IPS-NIHi7 (cell line): ENCODE measurements at regions not wholly inside any gene's neighbourhood (a gene's known extent, or its start where the extent isn't known, plus 50 kb on each side); places are given as distances from the start of the nearest gene placed in this dataset.

ENCODE experiments used
- DNase-seq: peaks from one replicate; pipeline ENCODE4 v3.0.0; 2012; ENCODE audit warnings: mixed read lengths; ENCODE audit errors: extremely low spot score

DNA sequence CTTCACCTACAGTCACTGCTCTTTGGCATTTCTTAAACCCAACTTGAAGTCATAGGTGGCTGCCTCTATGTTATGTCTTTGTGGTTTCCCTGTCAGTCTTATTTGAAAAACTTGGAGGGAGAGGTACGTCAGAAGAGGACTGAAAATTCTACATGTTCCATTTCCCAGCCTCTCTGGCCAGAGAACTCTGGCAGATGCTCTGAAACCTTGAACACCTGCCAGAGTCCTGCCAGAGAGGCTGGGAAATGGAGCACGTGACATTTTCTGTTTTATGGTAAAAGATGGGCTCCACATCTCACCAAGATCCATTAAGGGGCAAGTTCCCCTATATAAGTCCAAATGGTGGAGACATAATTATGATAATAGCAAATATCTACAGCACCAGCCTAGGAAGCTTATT is 99.5 kb downstream of the MAFB start:
- no peak for DNase-seq

DNA sequence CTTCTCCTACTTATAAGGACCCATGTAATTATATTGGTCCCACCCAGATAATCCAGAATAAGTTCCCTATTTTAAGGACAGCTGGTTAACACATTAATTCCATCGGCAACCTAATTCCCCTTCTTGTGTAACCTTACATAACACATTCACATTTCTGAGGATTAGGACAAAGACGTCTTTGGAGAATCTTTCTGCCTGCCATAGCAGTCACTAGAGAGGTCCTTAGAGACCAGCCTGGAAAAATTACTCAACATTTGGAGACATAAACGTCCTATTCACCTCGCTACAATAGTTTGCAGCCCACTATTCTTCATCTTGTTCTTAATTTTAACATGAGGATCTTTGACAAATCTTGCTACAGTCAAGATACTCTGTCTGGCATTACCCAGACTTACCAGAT is 100.1 kb downstream of the MAFB start:
- no peak for DNase-seq

DNA sequence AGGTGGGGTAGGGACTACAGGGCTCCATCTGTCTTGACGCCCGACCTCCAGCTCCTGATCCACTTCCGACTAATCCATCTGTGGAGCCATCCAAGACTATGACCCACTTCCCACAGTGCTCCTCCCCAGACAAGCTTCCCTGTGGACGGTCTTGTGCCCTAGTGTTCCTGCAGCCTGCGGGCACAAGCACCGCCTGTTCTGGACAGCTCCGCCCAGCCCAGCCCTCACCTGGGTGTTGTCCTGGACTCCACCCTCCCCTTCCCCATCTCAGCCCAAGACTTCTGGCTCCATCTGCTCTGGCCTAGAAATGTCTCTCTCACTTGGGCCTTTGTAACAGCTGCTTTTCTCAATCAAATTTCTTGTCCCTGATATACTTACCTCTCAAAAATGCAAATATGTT is 102.0 kb downstream of the MAFB start:
- no peak for DNase-seq

DNA sequence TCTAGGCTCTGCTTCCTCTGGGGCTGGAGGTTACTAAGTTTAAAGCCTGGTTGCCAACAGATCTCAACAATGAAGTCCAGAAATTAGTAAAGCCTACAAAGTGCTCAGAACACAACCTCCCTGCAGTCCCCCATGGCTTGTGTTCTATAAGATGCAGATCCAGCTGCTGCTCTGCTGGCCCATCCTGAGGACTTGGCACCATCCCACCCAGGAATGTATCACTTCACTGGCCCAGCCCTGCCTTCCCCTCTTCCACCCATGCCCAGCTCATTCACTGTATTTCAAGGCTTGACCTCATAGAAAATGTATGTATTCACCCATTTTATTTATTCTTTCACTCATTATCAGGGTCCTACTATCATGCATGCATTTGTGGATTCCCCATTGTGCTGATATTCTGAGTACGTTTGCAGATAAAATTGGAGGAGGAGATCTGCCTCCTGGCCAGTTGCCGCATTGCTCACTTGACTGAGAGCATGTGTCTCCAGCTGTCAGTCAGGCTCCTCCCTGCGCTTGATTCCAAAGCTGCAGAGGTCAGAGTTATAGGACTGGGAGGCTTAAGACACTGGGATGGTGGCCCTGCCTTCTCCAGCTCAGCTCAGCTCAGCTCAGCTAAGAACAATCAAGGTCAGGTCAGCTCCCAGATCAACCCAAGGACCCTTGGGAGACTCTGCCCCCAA is 104.8 kb downstream of the MAFB start:
- DNase-seq, result no peak

DNA sequence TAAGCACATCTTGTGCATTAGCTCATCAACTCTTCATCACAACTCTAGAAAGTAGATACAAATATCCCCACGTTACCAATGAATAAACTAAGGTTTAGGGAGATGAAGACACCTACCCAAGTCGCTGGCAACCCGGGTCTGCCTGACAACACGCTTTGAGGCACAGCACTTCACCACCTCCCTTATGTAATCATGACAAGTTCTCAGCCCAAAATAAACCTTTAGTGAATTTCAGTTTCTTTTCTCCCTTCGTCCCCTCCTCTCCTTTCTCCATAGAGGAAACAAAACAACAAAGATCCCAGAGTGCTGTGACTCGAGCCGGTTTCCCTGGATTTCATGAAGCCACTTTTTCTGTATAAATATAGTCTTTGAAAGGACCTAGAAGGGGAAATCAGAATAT is 105.4 kb downstream of the MAFB start:
- DNase-seq, result no peak

DNA sequence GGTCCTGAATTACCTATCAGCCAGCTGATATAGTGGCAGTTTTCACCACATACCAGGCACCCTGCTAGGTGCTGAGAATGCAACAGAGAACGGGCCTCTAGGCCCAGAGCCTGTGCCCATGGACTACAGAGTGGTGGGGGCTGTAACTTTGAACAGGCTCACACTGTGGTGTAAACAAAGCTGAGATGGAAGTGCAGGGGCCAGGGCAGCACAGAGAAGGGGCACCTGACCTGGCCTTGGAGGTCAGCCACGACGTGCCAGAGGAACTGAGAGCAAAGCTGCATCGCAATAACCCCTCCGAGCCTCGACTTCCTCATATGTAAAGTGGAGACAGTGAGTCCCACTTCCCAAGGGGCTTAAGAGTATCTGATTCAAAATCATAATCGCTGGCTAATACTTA is 105.8 kb downstream of the MAFB start:
- no peak for DNase-seq

DNA sequence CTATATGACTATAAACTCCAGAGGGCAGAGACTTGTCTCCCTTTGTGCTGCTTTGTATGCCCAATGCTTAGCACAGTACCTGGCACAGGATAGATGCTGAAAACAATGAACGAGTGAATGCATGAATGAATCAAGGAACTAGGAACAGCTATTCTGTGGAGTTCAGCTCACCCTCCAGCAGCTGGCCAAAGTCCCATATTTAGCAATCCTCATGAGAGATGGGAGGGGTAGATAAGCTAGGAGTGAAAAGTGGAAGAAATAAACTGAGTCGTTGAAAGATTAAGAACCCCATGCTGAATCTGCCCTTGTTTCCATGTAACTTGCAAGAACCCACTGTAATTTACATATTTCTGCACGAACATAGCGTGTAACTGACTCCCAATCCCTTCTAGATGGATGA is 106.5 kb downstream of the MAFB start:
- no peak for DNase-seq

DNA sequence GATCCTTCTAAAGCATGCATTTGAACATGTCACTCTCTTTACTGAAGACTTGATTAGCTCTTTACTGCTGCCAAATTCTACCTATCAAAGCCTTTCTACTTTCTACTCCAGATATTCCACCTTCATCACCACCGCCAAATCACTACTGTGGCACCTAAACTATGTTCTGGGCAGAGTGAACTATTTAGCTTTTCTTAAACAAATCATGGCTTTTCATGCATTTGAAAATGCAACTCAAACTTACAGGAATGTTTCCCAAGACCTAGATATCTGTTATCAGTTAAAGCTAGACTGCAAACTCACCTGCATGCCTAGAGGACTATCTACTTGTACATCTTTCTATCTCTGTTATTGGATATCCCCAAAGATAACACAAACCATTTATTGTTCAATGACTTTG is 109.3 kb downstream of the MAFB start:
- no peak for DNase-seq

DNA sequence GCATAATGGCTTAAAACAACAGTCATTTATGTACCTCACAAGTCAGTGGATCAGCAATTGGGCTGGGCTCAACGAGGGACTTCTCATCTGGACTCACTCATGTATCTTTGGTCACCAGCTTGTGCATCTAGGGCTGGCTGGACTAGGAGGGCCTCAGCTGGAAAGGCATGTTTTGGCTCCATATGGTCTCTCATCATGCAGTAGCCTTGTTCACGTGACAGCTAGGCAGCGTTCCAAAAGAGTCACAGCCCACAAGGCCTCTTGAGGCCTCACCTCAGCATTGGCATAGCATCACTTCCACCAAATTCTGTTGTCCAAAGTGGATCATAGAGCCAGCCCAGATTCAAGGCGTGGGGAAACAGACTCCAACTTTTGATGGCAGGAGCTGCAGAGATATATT is 110.1 kb downstream of the MAFB start:
- DNase-seq, result no peak

DNA sequence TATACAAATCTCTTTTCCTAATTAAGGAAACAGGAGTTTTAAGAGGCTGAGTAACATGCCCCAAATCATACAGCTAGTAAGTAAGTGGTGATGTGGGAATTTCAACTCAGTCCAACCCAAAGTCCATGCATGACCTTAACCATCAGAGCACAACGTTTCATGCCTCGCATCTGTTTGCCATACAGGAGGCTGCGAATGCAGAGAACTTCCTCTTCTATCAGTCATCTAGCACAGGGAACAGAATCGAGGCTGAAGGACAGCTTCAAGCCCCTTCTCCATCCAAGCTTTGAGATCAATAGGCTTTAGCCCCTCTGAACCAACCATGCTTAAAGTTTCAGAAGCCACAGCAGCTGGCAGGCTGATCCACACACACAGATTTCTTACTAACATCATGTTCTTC is 113.2 kb downstream of the MAFB start:
- no peak for DNase-seq

DNA sequence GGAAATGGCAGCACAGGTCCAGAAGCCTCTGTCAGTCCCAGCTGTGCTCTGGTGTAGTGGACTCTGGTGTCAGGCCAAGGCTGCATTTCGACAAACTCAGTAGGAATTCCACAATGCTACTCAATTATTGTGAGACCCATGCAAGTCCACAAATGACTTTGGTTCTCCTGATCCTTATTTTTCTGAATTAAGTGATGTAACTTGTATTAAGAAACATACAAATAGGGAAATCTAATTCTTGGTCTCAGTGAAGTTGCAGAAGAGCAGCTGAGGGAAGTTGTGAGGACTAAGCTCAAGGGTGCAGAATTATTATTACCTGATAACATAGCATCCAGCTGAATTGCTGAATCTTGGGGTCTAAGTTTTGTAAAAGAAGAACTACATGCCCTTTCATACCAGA is 116.8 kb downstream of the MAFB start:
- DNase-seq, result no peak

DNA sequence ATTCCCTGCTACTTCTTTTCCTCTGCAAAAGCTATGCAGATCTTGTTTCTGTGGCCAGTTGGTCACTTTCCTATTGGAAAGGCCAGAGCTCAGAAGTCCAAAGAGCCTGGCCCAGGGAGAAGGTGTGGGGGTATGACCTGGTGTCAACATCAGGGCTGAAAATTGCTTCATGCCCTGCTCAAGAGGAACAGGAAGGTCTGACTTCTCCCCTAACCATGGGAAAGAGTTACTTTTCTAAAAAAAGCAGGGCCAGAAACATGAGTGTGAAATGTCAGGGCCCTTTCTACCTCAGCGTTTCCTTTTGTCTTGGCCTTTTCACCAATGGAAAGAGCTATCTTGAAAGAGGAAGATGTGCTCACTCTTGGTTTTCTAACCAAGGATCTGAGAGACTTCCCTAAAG is 117.4 kb downstream of the MAFB start:
- no peak for DNase-seq

DNA sequence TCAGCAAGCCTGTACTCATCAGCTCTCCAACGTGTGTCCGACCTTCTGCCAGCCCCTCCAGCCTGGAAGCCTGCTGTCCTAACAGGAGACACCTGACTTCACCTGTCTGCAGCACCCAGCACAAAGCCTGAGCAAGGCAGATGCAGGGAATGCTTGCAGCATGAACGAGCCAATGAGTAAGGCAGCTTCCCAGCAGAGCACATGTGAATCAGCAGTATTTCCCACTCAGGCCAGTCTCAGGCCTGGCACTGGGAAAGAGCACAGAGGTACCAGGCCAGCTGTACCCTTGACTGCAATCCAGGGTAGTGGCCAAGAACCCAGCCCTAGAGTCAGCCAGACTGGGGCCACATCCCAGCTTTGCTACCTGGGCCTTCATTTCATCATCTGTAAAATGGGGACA is 120.8 kb downstream of the MAFB start:
- no peak for DNase-seq

DNA sequence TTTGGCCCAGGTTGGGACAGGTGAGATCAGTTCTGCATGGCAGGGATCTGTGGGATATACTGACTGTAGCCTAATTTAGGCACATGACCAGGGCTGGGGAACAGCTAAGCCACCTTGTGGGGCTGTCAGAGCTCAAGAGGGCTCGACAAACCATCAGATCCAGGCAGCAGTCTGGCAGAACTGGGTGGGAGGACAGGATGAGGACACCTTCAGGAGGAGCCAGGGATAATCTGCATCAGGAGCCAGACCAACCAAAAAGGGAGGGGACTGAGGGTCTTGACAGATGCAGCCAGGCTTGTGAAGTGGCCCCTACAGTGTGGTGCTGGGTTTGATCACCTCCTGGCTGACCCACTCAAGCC is 123.4 kb downstream of the MAFB start:
- DNase-seq, result peak; percentile 54

DNA sequence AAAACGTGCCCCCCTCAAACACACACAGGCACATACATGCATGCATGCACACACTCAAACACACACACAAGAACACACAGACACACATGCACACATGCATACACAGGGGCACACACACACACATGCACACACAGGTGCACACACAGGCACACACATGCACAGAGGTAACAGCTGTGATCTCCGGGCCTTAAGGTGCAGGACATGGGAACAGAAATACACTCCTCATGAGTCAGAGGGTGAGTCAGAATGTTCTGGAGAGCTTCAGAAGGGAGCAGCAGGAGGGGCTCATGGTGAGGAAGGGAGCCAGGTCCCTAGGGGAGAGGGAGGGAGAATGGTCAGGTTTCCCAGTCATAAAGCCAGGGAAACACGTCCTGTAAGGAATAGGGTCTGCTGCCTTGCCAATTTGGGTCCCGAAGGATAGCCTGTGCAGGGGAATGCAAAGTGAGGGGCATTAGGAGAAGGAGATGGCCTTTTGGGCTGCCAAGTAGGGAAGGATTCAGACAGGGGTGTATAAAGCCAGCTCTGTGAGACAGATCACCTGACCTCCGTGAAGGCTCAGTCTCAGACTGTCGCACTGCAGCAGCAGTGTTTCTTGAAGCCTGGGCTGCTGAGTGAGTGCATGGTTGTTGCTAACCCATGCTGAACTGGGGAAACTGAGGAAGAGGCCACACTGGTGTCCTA is 123.9 kb downstream of the MAFB start:
- DNase-seq, result no peak

DNA sequence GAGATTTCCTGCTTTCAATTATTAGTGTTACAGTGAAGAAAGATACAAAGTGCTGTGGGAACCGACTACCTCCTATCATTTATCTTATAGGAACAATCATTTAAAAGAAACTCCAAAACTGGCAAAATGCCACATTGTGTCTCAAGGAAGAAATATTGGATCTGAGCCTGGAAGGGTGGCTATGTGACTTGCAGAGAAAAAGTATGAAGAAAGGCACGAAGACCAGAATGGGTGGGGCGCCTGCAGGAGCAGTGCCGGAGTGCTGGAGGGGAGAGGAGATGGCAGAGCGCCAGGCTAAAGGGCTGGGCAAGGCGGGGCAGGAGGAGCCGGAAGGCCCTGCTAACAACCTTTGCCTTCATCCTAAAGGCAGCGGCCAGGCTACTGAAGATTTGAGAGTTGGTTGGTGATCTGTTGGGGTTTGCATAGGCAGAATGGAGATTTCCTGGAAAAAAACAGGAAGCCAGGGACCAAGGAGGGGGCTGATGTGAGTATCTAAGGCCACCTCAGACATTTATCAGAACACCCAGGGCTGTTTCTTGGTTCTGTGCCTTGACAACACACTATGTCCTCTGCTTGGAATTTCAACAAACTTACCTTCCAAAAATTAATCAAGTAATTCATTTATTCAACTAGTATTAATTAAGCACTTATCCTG is 125.6 kb downstream of the MAFB start:
- DNase-seq, result no peak

DNA sequence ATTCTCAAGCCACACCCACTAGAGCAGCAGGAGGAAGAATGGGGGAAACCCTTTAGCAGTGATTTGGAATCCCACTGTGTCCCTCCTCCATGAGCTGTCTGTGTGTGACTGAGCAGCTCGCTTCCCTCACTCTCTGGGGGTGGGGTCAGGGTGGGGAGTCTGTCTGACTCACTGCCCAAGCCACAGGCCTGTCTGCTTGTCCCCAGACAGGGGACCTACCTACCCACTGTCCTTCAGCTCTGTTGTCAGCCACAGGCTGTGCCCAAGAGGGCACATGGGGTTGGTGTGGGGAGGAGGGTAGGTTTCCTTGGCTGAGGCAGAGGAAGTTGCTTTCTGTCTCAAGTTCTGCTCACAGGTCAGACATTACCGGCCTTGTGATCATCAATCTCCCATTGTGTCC is 127.0 kb downstream of the MAFB start:
- DNase-seq, result peak; percentile 49

DNA sequence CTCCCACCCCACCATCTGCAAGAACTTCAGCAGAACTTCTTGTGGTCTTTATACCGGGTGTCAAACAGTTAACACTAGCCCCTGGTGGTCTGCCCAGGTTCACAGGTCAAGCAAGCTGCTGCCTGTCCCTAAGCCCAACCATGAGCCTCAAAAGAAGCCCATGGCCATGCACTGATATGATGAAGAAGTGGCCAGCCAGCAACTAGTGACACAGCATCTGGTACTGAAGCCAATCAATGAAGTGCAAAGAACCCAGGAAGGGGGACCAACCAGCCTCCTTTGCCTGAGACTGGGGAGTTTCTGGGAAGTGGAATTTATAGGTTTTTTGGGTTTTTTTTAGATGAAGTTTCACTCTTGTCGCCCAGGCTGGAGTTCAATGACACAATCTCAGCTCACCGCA is 127.8 kb downstream of the MAFB start:
- no peak for DNase-seq

DNA sequence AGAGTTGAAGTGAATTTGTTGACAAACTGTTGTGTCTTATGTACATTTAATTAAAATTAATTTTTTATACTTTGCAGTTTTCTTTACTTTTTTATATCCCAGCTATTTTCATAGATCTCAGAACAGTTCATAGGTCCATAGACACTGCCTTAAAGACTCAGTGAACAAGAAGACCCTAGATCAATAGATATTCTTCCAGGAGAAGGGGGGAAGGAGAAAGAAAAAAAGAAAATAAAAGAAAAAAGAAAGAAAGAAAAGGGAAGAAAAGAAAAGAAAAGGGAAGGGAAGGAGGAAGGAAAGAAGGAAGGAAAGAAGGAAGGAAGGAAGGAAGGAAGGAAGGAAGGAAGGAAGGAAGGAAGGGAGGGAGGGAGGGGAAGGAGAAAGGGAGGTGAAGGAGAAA is 130.8 kb downstream of the MAFB start:
- DNase-seq, result no peak

DNA sequence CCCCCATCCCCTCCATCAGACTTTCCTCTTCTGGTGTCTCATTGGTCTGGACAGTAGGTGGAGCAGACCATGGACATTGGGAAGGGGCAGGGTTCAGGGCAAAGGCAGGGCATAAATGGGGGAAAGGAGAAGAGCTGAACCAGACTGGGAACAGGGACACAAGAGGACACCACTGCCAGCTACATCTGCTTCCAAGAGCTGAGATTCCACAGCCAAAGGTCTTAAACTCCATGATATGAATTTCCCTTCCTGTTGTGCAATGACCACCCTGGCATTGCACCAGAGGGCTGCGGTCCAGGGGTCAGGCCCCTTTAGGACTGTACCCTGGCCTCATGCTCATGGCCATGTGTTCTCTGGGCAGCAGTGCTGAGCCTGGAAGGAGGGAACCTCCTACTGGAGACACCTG is 137.9 kb downstream of the MAFB start:
- DNase-seq, result no peak

DNA sequence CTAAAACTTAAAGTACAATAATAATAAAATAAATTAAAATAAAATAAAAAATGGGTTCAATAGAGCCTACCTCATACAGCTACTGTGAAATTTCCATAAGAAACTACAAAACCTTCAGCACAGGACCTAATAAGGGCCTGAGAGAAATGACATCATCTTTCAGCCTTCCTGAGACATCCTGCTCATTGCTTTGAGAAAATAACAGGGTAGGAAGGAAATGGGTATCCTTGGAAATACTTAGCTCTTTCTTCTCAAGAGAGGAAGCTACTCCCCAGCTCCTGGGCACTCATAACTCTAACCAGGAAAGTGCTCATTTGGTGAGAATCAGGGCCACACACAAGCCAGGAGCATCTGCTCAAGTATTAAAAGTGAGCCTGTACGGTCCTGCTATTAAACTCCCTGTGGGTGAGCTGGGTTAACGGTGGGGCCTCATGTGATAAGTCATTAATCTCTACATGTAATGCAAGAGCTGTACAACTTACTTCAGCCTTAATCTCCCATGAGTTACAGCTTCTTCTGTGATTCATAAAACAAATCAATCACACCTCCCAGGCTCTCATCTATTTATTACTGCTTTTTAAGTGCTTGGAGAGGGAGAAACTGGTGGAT is 141.4 kb downstream of the MAFB start:
- no peak for DNase-seq

DNA sequence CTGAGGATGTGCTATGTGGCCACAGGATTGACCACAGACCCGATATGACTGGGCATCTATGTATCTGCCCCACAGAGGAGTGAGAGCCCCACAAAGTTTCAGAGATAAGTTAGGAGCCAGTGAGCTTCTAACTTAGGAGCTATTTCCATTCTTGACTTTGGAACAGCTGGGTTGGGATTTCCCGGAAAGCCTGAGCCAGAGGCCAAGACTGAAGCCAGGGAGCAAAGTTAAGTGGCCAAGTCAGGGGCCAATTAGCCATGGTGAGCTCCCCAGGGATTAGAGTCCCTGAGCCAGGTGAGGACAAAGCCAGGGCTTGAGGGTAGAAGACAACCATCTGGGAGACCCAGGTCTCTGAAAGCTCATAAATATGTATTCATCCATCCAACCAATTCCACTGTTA is 143.6 kb downstream of the MAFB start:
- DNase-seq, result no peak

DNA sequence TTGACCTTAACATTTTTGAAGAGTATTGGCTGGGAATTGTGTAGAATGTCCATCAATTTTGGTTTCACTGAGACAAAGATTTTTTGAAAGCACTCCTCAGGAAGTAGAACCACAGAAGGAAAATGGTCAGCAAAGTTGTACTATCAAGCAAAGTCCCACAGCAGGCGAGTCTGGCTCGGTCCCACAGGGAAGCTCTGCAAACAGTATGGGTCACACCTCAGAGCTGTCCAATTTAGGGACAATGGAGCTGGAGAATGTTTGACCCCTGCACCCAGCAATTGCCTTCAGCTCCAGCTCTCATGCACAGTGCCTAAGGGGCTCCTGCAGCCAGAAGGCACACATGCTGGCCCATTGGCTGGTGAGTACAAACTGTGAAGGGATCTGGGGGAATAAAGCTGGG is 147.0 kb downstream of the MAFB start:
- DNase-seq, result no peak
